IMR-90 (cell line): ENCODE measurements at regions not wholly inside any gene's neighbourhood (a gene's known extent, or its start where the extent isn't known, plus 50 kb on each side); places are given as distances from the start of the nearest gene placed in this dataset.

Experiments used
- ATAC-seq: fragments of 200-7000 bp; cut with Tn5 transposase; 2 replicates; pipeline ENCODE4 v1.9.1; 2020; ENCODE audit warnings: low read depth, mild to moderate bottlenecking, moderate library complexity
- BruUV-seq: library from RNA; stranded (reverse); fragments of 400-500 nt; replicated peaks from 2 replicates; lab custom pipeline; 2021; lab: Mats Ljungman, UMichigan
- CTCF ChIA-PET: fragments of 300-600 bp; formaldehyde crosslinking; extraction: SDS; loops from one replicate; lab custom pipeline; 2021; ENCODE audit warnings: antibody characterized with exemption; lab: Yijun Ruan, JAX
- POLR2A ChIA-PET: fragments of 300-600 bp; sonication (Branson Sonifier 250); formaldehyde crosslinking; loops from one replicate; lab custom pipeline; 2022; ENCODE audit warnings: antibody characterized with exemption; ENCODE audit not compliant: unreplicated experiment; lab: Charles Lee
- DNase-seq: peaks from one replicate; pipeline ENCODE4 v3.0.0; 2013
- H2AFZ ChIP-seq: replicated peaks from 2 replicates; pipeline ENCODE3; 2013; ENCODE audit warnings: low read length, mild to moderate bottlenecking; ENCODE audit not compliant: poor library complexity
- H2AK5ac ChIP-seq: 2 replicates; pipeline ENCODE4 v1.6.1; 2013; ENCODE audit warnings: low read depth, low read length, inconsistent platforms
- H2AK9ac ChIP-seq: replicated peaks from 2 replicates; pipeline ENCODE3; 2013; ENCODE audit warnings: mild to moderate bottlenecking, low read depth, low read length, moderate library complexity; ENCODE audit not compliant: poor library complexity
- H2BK120ac ChIP-seq: 2 replicates; pipeline ENCODE4 v1.6.1; 2013; ENCODE audit warnings: low read depth, low read length, inconsistent platforms
- H2BK15ac ChIP-seq: 3 replicates; pipeline ENCODE4 v1.6.1; 2013; ENCODE audit warnings: low read depth, low read length, inconsistent platforms
- H2BK20ac ChIP-seq: 2 replicates; pipeline ENCODE4 v1.6.1; 2013; ENCODE audit warnings: low read depth, mild to moderate bottlenecking, inconsistent platforms, low read length, moderate library complexity
- H2BK5ac ChIP-seq: 2 replicates; pipeline ENCODE4 v1.6.1; 2013; ENCODE audit warnings: mild to moderate bottlenecking, low read depth, low read length, inconsistent platforms; ENCODE audit not compliant: poor library complexity, severe bottlenecking
- H3K14ac ChIP-seq: replicated peaks from 2 replicates; pipeline ENCODE4 v1.6.1; 2013; ENCODE audit warnings: low read depth, low read length, inconsistent platforms
- H3K18ac ChIP-seq: 2 replicates; pipeline ENCODE4 v1.6.1; 2013; ENCODE audit warnings: low read depth, low read length, control low read depth
- H3K23ac ChIP-seq: 2 replicates; pipeline ENCODE4 v1.6.1; 2013; ENCODE audit warnings: low read depth, low read length, inconsistent platforms
- H3K27ac ChIP-seq: 2 replicates; pipeline ENCODE4 v1.5.1; 2013; ENCODE audit warnings: mild to moderate bottlenecking, control low read depth, low read length; ENCODE audit not compliant: insufficient read depth
- H3K27me3 ChIP-seq: 2 replicates; pipeline ENCODE4 v1.6.1; 2013; ENCODE audit warnings: low read length; ENCODE audit not compliant: control insufficient read depth, insufficient read depth
- H3K36me3 ChIP-seq: 2 replicates; pipeline ENCODE4 v1.6.1; 2013; ENCODE audit warnings: low read length, mixed read lengths; ENCODE audit not compliant: control insufficient read depth, insufficient read depth
- H3K4ac ChIP-seq: 2 replicates; pipeline ENCODE4 v1.6.1; 2013; ENCODE audit warnings: low read depth, low read length, inconsistent platforms
- H3K4me1 ChIP-seq: 2 replicates; pipeline ENCODE4 v1.6.1; 2013; ENCODE audit warnings: low read length, mixed read lengths; ENCODE audit not compliant: control insufficient read depth, insufficient read depth
- H3K4me2 ChIP-seq: 2 replicates; pipeline ENCODE4 v1.6.1; 2013; ENCODE audit warnings: low read depth, mild to moderate bottlenecking, control low read depth, low read length, moderate library complexity
- H3K4me3 ChIP-seq: 2 replicates; pipeline ENCODE4 v1.5.1; 2013; ENCODE audit warnings: low read depth, mild to moderate bottlenecking, control low read depth, low read length, moderate library complexity; ENCODE audit not compliant: insufficient read depth
- H3K56ac ChIP-seq: 2 replicates; pipeline ENCODE4 v1.6.1; 2013; ENCODE audit warnings: low read length, inconsistent platforms; ENCODE audit not compliant: insufficient read depth; ENCODE audit errors: extremely low read depth
- H3K79me1 ChIP-seq, 2 experiments: 2 replicates each; pipeline ENCODE4 v1.6.1; 2013; ENCODE audit warnings: low read length in 2 of 2, inconsistent platforms in 1 of 2, low read depth in 1 of 2
- H3K9ac ChIP-seq: 2 replicates; pipeline ENCODE4 v1.6.1; 2013; ENCODE audit warnings: low read depth, low read length, control low read depth
- H3K9me1 ChIP-seq: 2 replicates; pipeline ENCODE4 v1.6.1; 2013; ENCODE audit warnings: low read length, inconsistent platforms; ENCODE audit not compliant: insufficient read depth
- H3K9me3 ChIP-seq: 2 replicates; pipeline ENCODE4 v1.6.1; 2013; ENCODE audit warnings: low read length; ENCODE audit not compliant: control insufficient read depth, insufficient read depth
- H4K20me1 ChIP-seq: 2 replicates; pipeline ENCODE4 v1.6.1; 2013; ENCODE audit warnings: low read length, inconsistent platforms; ENCODE audit not compliant: insufficient read depth
- H4K5ac ChIP-seq: 2 replicates; pipeline ENCODE4 v1.6.1; 2013; ENCODE audit warnings: mild to moderate bottlenecking, low read depth, low read length, control low read depth
- H4K8ac ChIP-seq, 2 experiments: 2 replicates each; pipeline ENCODE4 v1.6.1; 2013; ENCODE audit warnings: low read depth in 2 of 2, low read length in 2 of 2, control low read depth in 1 of 2, inconsistent platforms in 1 of 2
- H4K91ac ChIP-seq: 2 replicates; pipeline ENCODE4 v1.6.1; 2013; ENCODE audit warnings: low read depth, low read length, inconsistent platforms; ENCODE audit not compliant: insufficient read depth
- BHLHE40 ChIP-seq: fragments of 150-350 bp; IDR thresholded peaks from 2 replicates; pipeline ENCODE4 v1.6.1; 2016; ENCODE audit warnings: mild to moderate bottlenecking, low read depth, low read length
- CEBPB ChIP-seq: IDR thresholded peaks from 2 replicates; pipeline ENCODE4 v1.6.1; 2012; ENCODE audit warnings: low read depth, low read length, improper control_type of control experiment
- CHD1 ChIP-seq: IDR thresholded peaks from 2 replicates; pipeline ENCODE4 v1.6.1; 2012; ENCODE audit warnings: low read depth, low read length, improper control_type of control experiment
- ELK1 ChIP-seq: fragments of 150-350 bp; IDR thresholded peaks from 2 replicates; pipeline ENCODE4 v1.6.1; 2016; ENCODE audit warnings: low read depth, mild to moderate bottlenecking, low read length, moderate library complexity, borderline replicate concordance
- FOS ChIP-seq: fragments of 150-350 bp; IDR thresholded peaks from 2 replicates; pipeline ENCODE4 v1.6.1; 2016; ENCODE audit warnings: low read depth, low read length
- MAFK ChIP-seq: IDR thresholded peaks from 2 replicates; pipeline ENCODE4 v1.6.1; 2012; ENCODE audit warnings: low read depth, low read length, improper control_type of control experiment
- MAZ ChIP-seq: IDR thresholded peaks from 2 replicates; pipeline ENCODE4 v1.6.1; 2012; ENCODE audit warnings: low read depth, mild to moderate bottlenecking, low read length, improper control_type of control experiment, moderate library complexity, borderline replicate concordance
- MXI1 ChIP-seq: IDR thresholded peaks from 2 replicates; pipeline ENCODE4 v1.6.1; 2012; ENCODE audit warnings: low read depth, mild to moderate bottlenecking, low read length, moderate library complexity, borderline replicate concordance
- NFE2L2 ChIP-seq: fragments of 150-350 bp; IDR thresholded peaks from 2 replicates; pipeline ENCODE4 v1.6.1; 2016; ENCODE audit warnings: low read depth, mild to moderate bottlenecking, low read length
- POLR2A ChIP-seq: IDR thresholded peaks from 2 replicates; pipeline ENCODE4 v1.6.1; 2012; ENCODE audit warnings: mild to moderate bottlenecking, low read depth, low read length
- RAD21 ChIP-seq: IDR thresholded peaks from 2 replicates; pipeline ENCODE4 v1.6.1; 2012; ENCODE audit warnings: low read length, improper control_type of control experiment
- RCOR1 ChIP-seq: IDR thresholded peaks from 2 replicates; pipeline ENCODE4 v1.6.1; 2012; ENCODE audit warnings: mild to moderate bottlenecking, low read length, improper control_type of control experiment; ENCODE audit not compliant: insufficient replicate concordance
- RFX5 ChIP-seq: IDR thresholded peaks from 2 replicates; pipeline ENCODE4 v1.8.0; 2012; ENCODE audit warnings: low read depth, mild to moderate bottlenecking, low read length, moderate library complexity
- SMC3 ChIP-seq: fragments of 150-350 bp; IDR thresholded peaks from 2 replicates; pipeline ENCODE4 v1.6.1; 2016; ENCODE audit warnings: low read depth, mild to moderate bottlenecking, antibody characterized with exemption, low read length, moderate library complexity
- USF2 ChIP-seq: fragments of 150-350 bp; IDR thresholded peaks from 2 replicates; pipeline ENCODE4 v1.6.1; 2017; ENCODE audit warnings: mild to moderate bottlenecking, antibody characterized with exemption, low read length, low read depth
- WGBS, 2 experiments: methylation state at CpG; one replicate each; pipeline versions ENCODE4 v1.1.5 to v1.1.7; 2013; ENCODE audit warnings: missing lambda C conversion rate in 2 of 2; ENCODE audit not compliant: insufficient read length in 1 of 2; ENCODE audit errors: extremely low coverage in 2 of 2; 5-methylcytosine and 5-hydroxymethylcytosine counted together
- dilution Hi-C: fragments of 300-500 bp; cut with HindIII; formaldehyde crosslinking; loops from one replicate; pipeline ENCODE4 v1.14.3; 2018; ENCODE audit warnings: low sequenced_read_pairs; ENCODE audit not compliant: unreplicated experiment
- in situ Hi-C: fragments of 300-500 bp; cut with MboI; formaldehyde crosslinking; loops from 3 replicates; pipeline ENCODE4 v1.14.3; 2019; ENCODE audit warnings: low sequenced_read_pairs, inconsistent platforms, mixed read lengths
- intact Hi-C: fragments of 100-400 bp; cut with micrococcal nuclease; formaldehyde crosslinking; loops from 2 replicates; pipeline ENCODE4 v1.10.0; 2022
- TF ChIP-seq, protein P1 (sequence below): conservative IDR thresholded peaks from 2 replicates; pipeline ENCODE4 v1.5.1; 2012; ENCODE audit warnings: mild to moderate bottlenecking, low read depth, low read length, improper control_type of control experiment

GRCh38 chr7:149561072-149561471 is 63.5 kb upstream of the ZNF746 start:
- ChIA-PET POLR2A (no interaction called here), CTCF (no interaction called here)
- no peak overlapping the region for H2AK5ac ChIP-seq
- H3K14ac ChIP-seq: no peak overlapping the region
- peak overlapping the region; percentile 18; the same call in 1 of the 2 replicates for H3K18ac ChIP-seq
- 100% methylated on average over 1 of the region's 3 CpGs; no CpG with 5 or more reads in 1 of the 2 experiments for WGBS, 2 experiments
- no peak overlapping the region for H3K4me3 ChIP-seq
- BruUV-seq: no TSS peak
- no peak overlapping the region for H3K9ac ChIP-seq
- in situ Hi-C loops (no loop called here), dilution Hi-C loops (no loop called here), intact Hi-C loops (no loop called here)
- peaks cover 27 to 36% of the 10 kb centered on the region in 2 experiments for H3K79me1 ChIP-seq
- H4K91ac ChIP-seq: no peak overlapping the region
- H2BK120ac ChIP-seq: no peak overlapping the region
- H3K9me1 ChIP-seq: peaks cover 9% of the 10 kb centered on the region
- H3K56ac ChIP-seq: no peak overlapping the region
- peaks cover 10% of the 10 kb centered on the region for H3K4me1 ChIP-seq
- no peak overlapping the region for H3K23ac ChIP-seq
- TF ChIP-seq POLR2A (no peak), MAZ (no peak), CEBPB (no peak), MAFK (no peak), USF2 (no peak), RFX5 (no peak), RCOR1 (no peak), BHLHE40 (no peak), FOS (no peak), CHD1 (no peak), RAD21 (no peak), MXI1 (no peak), SMC3 (no peak), NFE2L2 (no peak), ELK1 (no peak)
- TF ChIP-seq, protein P1, sequence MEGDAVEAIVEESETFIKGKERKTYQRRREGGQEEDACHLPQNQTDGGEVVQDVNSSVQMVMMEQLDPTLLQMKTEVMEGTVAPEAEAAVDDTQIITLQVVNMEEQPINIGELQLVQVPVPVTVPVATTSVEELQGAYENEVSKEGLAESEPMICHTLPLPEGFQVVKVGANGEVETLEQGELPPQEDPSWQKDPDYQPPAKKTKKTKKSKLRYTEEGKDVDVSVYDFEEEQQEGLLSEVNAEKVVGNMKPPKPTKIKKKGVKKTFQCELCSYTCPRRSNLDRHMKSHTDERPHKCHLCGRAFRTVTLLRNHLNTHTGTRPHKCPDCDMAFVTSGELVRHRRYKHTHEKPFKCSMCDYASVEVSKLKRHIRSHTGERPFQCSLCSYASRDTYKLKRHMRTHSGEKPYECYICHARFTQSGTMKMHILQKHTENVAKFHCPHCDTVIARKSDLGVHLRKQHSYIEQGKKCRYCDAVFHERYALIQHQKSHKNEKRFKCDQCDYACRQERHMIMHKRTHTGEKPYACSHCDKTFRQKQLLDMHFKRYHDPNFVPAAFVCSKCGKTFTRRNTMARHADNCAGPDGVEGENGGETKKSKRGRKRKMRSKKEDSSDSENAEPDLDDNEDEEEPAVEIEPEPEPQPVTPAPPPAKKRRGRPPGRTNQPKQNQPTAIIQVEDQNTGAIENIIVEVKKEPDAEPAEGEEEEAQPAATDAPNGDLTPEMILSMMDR: no peak
- no peak overlapping the region; the same call in 1 of the 2 replicates for H4K5ac ChIP-seq
- H3K27me3 ChIP-seq: no peaks in the 10 kb centered on the region
- no peak overlapping the region for H3K4ac ChIP-seq
- no peak overlapping the region for H2BK20ac ChIP-seq
- ATAC-seq (peak; percentile 62), DNase-seq (no peak)
- no peak overlapping the region for H2AK9ac ChIP-seq
- H2BK5ac ChIP-seq: no peak overlapping the region
- H3K36me3 ChIP-seq: peaks cover 24% of the 10 kb centered on the region
- H2BK15ac ChIP-seq: no peak overlapping the region
- no peaks in the 10 kb centered on the region for H3K9me3 ChIP-seq
- peaks cover 7% of the 10 kb centered on the region; the same call in 1 of the 2 replicates for H4K20me1 ChIP-seq
- H3K27ac ChIP-seq: no peak overlapping the region
- no peak overlapping the region; a peak in 1 of 4 replicates for H4K8ac ChIP-seq
- no peak overlapping the region for H2AFZ ChIP-seq
- H3K4me2 ChIP-seq: no peak overlapping the region
